Cardiac septum (tissue), 1 donor: ENCODE measurements at regions not wholly inside any gene's neighbourhood (a gene's known extent, or its start where the extent isn't known, plus 50 kb on each side); places are given as distances from the start of the nearest gene placed in this dataset.
"Not testable (repeated sequence)": the region's sequence is repeated elsewhere in the genome, so short reads cannot be mapped to it uniquely, and the experiment has no call there.

Source experiments
- DNase-seq: peaks from one replicate; pipeline ENCODE4 v3.0.0-alpha.2; 2020; ENCODE audit warnings: low spot score
- intact Hi-C: fragments of 100-400 bp; cut with DNase I; formaldehyde crosslinking; loops from one replicate; pipeline ENCODE4 v1.14.0; 2022
- donor health status: DM: no; HTN: no; CAD: no.

- intact Hi-C loops = no loop called here
These were observed 310.8 kb upstream of the MAP2 start for GRCh38 chr2:209113026-209113425.

GRCh38 chr2:209114588-209115240, 309.1 kb upstream of the MAP2 start:
- DNase-seq = no peak
- intact Hi-C loops = no loop called here

More at GRCh38 chr2:209113026-209113425, 310.8 kb upstream of the MAP2 start:
- no peak for DNase-seq

GRCh38 chr2:209121691-209122090, 302.2 kb upstream of the MAP2 start:
- intact Hi-C loops = no loop called here
- no peak for DNase-seq

- no peak for DNase-seq
- intact Hi-C loops = no loop called here
These were observed 298.6 kb upstream of the MAP2 start for GRCh38 chr2:209125291-209125690.

GRCh38 chr2:209138079-209138478, 285.8 kb upstream of the MAP2 start:
- intact Hi-C loops = no loop called here
- no peak for DNase-seq

GRCh38 chr2:209141142-209141541, 282.7 kb upstream of the MAP2 start:
- intact Hi-C loops = no loop called here
- no peak for DNase-seq

- intact Hi-C loops = no loop called here
- no peak for DNase-seq
These were observed 282.0 kb upstream of the MAP2 start for GRCh38 chr2:209141818-209142217.

- DNase-seq, intact Hi-C loops: not testable (repeated sequence)
These were observed 278.6 kb upstream of the MAP2 start for GRCh38 chr2:209145220-209145691.

- intact Hi-C loops = no loop called here
- DNase-seq = no peak
These were observed 277.7 kb upstream of the MAP2 start for GRCh38 chr2:209145941-209146681.

- DNase-seq = no peak
- intact Hi-C loops = no loop called here
These were observed 277.0 kb upstream of the MAP2 start for GRCh38 chr2:209146682-209147320.

GRCh38 chr2:209147981-209148380, 275.9 kb upstream of the MAP2 start:
- DNase-seq = no peak
- intact Hi-C loops = no loop called here

- intact Hi-C loops = no loop called here
These were observed 262.9 kb upstream of the MAP2 start for GRCh38 chr2:209160800-209161588.

GRCh38 chr2:209162129-209162528, 261.7 kb upstream of the MAP2 start:
- no peak for DNase-seq
- intact Hi-C loops = no loop called here

More at GRCh38 chr2:209160800-209161588, 262.9 kb upstream of the MAP2 start:
- no peak for DNase-seq

GRCh38 chr2:209181984-209182383, 241.9 kb upstream of the MAP2 start:
- no peak for DNase-seq
- intact Hi-C loops = no loop called here

GRCh38 chr2:209186886-209187285, 237.0 kb upstream of the MAP2 start:
- DNase-seq, intact Hi-C loops: not testable (repeated sequence)

- intact Hi-C loops = no loop called here
- DNase-seq = no peak
These were observed 234.0 kb upstream of the MAP2 start for GRCh38 chr2:209189893-209190292.

GRCh38 chr2:209191139-209191538, 232.7 kb upstream of the MAP2 start:
- no peak for DNase-seq
- intact Hi-C loops = no loop called here

GRCh38 chr2:209194717-209195116, 229.1 kb upstream of the MAP2 start:
- no peak for DNase-seq
- intact Hi-C loops = no loop called here

- DNase-seq = no peak
- intact Hi-C loops = loop anchor here (10.0 kb wide), 1 partner anchor 743 kb away; no protein-coding TSS in a partner anchor
These were observed 215.6 kb upstream of the MAP2 start for GRCh38 chr2:209208211-209208610.

- intact Hi-C loops = loop anchor here (10.0 kb wide), 1 partner anchor 745 kb away; no protein-coding TSS in a partner anchor
- no peak for DNase-seq
These were observed 213.9 kb upstream of the MAP2 start for GRCh38 chr2:209209943-209210342.
